ENCODE measurements at regions not wholly inside any gene's neighbourhood (a gene's known extent, or its start where the extent isn't known, plus 50 kb on each side); places are given as distances from the start of the nearest gene placed in this dataset.

DNA sequence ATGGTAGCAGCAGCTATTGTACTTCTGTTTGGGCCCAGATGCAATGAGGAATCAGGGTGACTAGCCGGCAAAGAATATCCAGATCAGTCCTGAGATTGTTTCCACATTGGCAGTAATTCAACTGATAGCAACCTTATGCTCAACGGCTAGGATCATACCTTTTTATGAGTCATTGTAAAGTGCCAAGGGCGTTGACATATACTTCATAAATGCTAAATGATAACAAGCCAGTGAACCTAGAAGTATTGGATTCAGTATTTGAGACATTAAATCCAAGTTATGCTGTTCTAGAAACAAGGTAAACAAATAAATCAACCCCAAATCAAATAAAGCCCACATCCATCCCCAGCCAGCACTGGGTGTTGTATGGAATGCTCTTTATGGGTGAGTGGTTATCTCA is 207.1 kb upstream of the ZFHX3 start:
- no peaks in the 10 kb centered on the region for H3K4me1 ChIP-seq
- WGBS, 2 donors = 58 to 75% methylated on average over 3 of the region's 3 CpGs

DNA sequence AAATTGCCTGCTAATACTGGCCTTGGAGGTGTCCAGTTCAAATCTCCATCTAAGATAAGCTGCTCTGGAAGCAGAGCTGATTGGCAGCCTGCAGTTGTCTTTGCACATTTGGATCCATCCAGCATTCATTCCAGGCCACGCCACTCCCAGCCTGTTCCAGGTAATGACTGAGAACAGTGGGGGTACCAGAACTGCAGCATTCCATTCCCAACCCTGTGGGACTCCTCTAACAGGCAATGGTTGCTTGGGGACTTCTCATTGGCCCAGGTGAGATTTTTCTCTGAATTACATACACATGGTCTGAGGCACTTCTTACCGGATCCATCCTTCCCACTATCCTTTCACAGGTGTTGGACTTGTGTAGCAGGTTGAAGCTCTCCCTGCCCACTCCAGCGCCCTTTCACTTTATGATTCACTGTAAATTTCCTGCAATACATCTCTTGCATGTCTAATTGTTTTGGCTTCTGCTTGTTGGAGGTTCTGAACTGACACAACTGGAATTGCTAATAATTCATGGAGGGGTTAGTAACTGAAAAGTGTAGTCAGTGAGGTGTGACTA is 206.1 kb upstream of the ZFHX3 start:
- H3K9me3 ChIP-seq = no peaks in the 10 kb centered on the region
- no peak overlapping the region for H3K27ac ChIP-seq
- H3K36me3 ChIP-seq = no peaks in the 10 kb centered on the region
- TF ChIP-seq, protein P1, sequence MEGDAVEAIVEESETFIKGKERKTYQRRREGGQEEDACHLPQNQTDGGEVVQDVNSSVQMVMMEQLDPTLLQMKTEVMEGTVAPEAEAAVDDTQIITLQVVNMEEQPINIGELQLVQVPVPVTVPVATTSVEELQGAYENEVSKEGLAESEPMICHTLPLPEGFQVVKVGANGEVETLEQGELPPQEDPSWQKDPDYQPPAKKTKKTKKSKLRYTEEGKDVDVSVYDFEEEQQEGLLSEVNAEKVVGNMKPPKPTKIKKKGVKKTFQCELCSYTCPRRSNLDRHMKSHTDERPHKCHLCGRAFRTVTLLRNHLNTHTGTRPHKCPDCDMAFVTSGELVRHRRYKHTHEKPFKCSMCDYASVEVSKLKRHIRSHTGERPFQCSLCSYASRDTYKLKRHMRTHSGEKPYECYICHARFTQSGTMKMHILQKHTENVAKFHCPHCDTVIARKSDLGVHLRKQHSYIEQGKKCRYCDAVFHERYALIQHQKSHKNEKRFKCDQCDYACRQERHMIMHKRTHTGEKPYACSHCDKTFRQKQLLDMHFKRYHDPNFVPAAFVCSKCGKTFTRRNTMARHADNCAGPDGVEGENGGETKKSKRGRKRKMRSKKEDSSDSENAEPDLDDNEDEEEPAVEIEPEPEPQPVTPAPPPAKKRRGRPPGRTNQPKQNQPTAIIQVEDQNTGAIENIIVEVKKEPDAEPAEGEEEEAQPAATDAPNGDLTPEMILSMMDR (IDR thresholded peaks at IDR 0.05) = no peak
- no peak for TF ChIP-seq POLR2A (IDR thresholded peaks at IDR 0.05)
- no peak for TF ChIP-seq EP300 (IDR thresholded peaks at IDR 0.05)
- no peak for DNase-seq (ENCODE audit: low spot score in 2 of 2)
- WGBS, 2 donors = 78 to 93% methylated on average over 3 of the region's 3 CpGs
- H3K4me1 ChIP-seq = no peaks in the 10 kb centered on the region
- H3K27me3 ChIP-seq = no peaks in the 10 kb centered on the region
- H3K4me3 ChIP-seq = no peak overlapping the region

More for the DNA sequence above, 207.1 kb upstream of the ZFHX3 start:
- Histone ChIP-seq H3K9me3 (no peaks in the 10 kb centered on the region), H3K27ac (no peak overlapping the region), H3K36me3 (no peaks in the 10 kb centered on the region), H3K4me3 (no peak overlapping the region), H3K27me3 (no peaks in the 10 kb centered on the region)
- no peak for DNase-seq (ENCODE audit: low spot score in 2 of 2)
- TF ChIP-seq, protein P1 (IDR thresholded peaks at IDR 0.05) = no peak
- TF ChIP-seq POLR2A (IDR thresholded peaks at IDR 0.05) = no peak
- no peak for TF ChIP-seq EP300 (IDR thresholded peaks at IDR 0.05)

DNA sequence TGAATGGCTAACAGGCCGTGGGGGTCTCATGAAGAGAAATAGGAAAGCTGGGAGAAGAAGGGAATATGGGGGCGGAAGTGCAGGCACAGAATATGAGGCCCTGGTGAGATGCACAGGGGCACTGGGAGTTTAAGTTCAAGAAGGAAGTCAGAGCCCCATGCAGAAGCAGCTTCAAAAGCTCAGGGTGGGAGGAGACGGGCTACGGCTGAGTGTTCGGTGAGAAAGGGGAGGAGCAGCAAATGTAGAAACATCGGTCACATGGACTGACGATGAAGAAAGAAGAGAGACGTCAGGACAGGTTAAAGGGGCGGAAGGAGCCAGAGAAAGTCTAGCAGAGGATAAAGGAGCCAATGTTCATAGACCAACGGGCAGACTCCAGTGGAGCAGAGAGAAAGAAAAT is 204.5 kb upstream of the ZFHX3 start:
- TF ChIP-seq POLR2A (IDR thresholded peaks at IDR 0.05) = no peak
- TF ChIP-seq, protein P1 (IDR thresholded peaks at IDR 0.05) = no peak
- TF ChIP-seq EP300 (IDR thresholded peaks at IDR 0.05) = no peak
- WGBS, 2 donors = 40% methylated on average over 10 of the region's 10 CpGs
- Histone ChIP-seq H3K36me3 (no peaks in the 10 kb centered on the region), H3K27ac (no peak overlapping the region), H3K4me1 (no peaks in the 10 kb centered on the region), H3K27me3 (no peaks in the 10 kb centered on the region), H3K4me3 (no peak overlapping the region), H3K9me3 (no peaks in the 10 kb centered on the region)
- no peak for DNase-seq (ENCODE audit: low spot score in 2 of 2)

DNA sequence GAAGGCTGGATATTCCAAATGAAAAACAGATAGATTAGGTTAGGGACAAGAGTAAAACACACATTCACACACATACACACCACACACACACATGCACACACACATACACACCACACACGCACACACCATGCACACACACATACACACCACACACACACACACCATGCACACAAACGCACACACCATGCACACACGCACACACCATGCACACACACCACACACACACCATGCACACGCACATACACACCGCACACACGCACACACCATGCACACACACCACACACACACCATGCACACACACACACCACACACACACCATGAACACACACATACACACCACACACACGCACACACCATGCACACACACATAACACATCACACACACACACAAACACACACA is 203.7 kb upstream of the ZFHX3 start:
- H3K27me3 ChIP-seq = no peaks in the 10 kb centered on the region
- no peak overlapping the region for H3K27ac ChIP-seq
- H3K4me3 ChIP-seq = no peak overlapping the region
- no peaks in the 10 kb centered on the region for H3K36me3 ChIP-seq
- WGBS, 2 donors = 89 to 95% methylated on average over 7 of the region's 7 CpGs
- no peaks in the 10 kb centered on the region for H3K9me3 ChIP-seq
- no peak for DNase-seq (ENCODE audit: low spot score in 2 of 2)
- no peak for TF ChIP-seq POLR2A (IDR thresholded peaks at IDR 0.05)
- no peak for TF ChIP-seq EP300 (IDR thresholded peaks at IDR 0.05)
- TF ChIP-seq, protein P1 (IDR thresholded peaks at IDR 0.05) = no peak
- no peaks in the 10 kb centered on the region for H3K4me1 ChIP-seq

DNA sequence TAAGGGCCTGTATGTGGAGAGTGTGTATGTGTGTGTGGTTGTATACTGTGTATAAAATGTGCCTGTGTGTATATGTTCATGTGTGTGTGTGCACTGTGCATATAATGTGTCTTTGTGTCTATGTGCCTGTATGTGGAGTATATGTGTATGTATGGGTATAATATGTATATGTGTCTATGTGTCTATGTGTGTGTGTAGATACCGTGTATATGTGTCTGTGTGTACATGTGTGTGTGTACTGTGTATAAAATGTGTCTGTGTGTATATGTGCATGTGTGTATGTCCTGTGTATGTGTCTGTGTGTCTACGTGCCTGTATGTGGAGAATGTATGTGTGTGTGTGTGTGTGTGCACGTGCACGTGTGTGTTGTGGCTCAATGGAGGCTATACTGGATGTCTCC is 200.4 kb upstream of the ZFHX3 start:
- 90 to 93% methylated on average over 4 of the region's 4 CpGs for WGBS, 2 donors
- no peak overlapping the region for H3K27ac ChIP-seq
- DNase-seq (ENCODE audit: low spot score in 2 of 2) = no peak
- no peaks in the 10 kb centered on the region for H3K9me3 ChIP-seq
- TF ChIP-seq POLR2A (IDR thresholded peaks at IDR 0.05) = no peak
- TF ChIP-seq EP300 (IDR thresholded peaks at IDR 0.05) = no peak
- TF ChIP-seq, protein P1 (IDR thresholded peaks at IDR 0.05) = no peak
- no peaks in the 10 kb centered on the region for H3K4me1 ChIP-seq
- no peaks in the 10 kb centered on the region for H3K36me3 ChIP-seq
- H3K27me3 ChIP-seq = no peaks in the 10 kb centered on the region
- H3K4me3 ChIP-seq = no peak overlapping the region

All from tibial nerve (tissue), 4 donors.